ENCODE measurements at regions not wholly inside any gene's neighbourhood (a gene's known extent, or its start where the extent isn't known, plus 50 kb on each side); places are given as distances from the start of the nearest gene placed in this dataset.
A peak's percentile ranks its signal among the peaks of the same experiment; 100 is the strongest.

DNA sequence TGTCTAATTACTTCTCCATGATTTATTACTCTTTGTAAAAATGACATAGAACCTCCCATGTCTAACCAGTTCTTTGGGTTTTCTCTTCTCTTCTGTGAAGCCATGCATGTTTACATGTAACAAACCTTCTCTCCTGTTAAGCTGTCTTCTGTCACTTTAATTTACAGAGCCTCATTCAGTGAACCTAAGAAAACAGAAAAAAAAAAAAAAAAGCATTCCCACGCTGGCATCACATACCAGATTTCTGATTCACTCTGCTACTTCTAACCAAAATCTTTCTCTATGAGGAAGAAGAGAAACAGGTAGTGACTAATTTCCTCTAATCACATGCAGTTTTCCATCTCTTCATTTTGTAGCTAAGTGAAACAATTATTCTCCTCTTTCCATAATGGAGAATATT lies 141.4 kb upstream of the CXADR start:
- DNase-seq (ENCODE audit: low spot score in 2 of 2), result no peak
- H3K4me3 ChIP-seq (ENCODE audit: low read depth, poor library complexity, severe bottlenecking), result no peak overlapping the region
- intact Hi-C loops (cut with DNase I; ENCODE audit: low total_unique reads), result no loop called here
- WGBS, 2 donors, result 2 to 12% methylated on average over 1 of the region's 1 CpG
- TF ChIP-seq POLR2A (IDR thresholded peaks at IDR 0.05) (no peak), CTCF (IDR thresholded peaks at IDR 0.05) (no peak)

DNA sequence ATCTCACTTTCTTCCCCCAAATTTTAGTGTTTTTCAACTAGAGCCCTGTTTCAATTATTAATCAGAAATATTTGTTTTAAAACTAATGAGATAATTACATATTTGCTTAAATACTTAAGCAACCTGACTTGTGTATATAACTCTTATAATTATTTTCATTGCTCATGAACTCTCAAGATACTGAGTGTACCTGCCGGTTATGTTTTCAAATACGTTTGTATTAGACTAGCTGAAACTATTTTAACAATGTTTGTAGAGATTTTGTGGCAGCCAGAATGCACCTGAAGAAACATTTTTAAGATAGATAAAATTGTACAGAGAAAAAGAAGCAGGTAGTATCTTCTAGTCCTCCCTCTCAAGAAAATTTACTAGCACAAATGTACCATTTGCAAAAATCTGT lies 140.6 kb upstream of the CXADR start:
- 75 to 82% methylated on average over 2 of the region's 2 CpGs for WGBS, 2 donors
- TF ChIP-seq POLR2A (IDR thresholded peaks at IDR 0.05), result no peak
- no peak for TF ChIP-seq CTCF (IDR thresholded peaks at IDR 0.05)
- intact Hi-C loops (cut with DNase I; ENCODE audit: low total_unique reads), result no loop called here
- DNase-seq (ENCODE audit: low spot score in 2 of 2), result no peak
- no peak overlapping the region for H3K4me3 ChIP-seq (ENCODE audit: low read depth, poor library complexity, severe bottlenecking)

- TF ChIP-seq POLR2A (IDR thresholded peaks at IDR 0.05), result no peak
- TF ChIP-seq CTCF (IDR thresholded peaks at IDR 0.05), result no peak
- H3K4me3 ChIP-seq (ENCODE audit: low read depth, poor library complexity, severe bottlenecking), result no peak overlapping the region
- WGBS, 2 donors, result 15 to 19% methylated on average over 2 of the region's 2 CpGs
- no peak for DNase-seq (ENCODE audit: low spot score in 2 of 2)
- intact Hi-C loops (cut with DNase I; ENCODE audit: low total_unique reads), result no loop called here
Measured at GRCh38 chr21:17386498-17386897, 126.3 kb upstream of the CXADR start.

GRCh38 chr21:17387030-17387617 lies 125.7 kb upstream of the CXADR start:
- intact Hi-C loops (cut with DNase I; ENCODE audit: low total_unique reads), result no loop called here
- H3K4me3 ChIP-seq (ENCODE audit: low read depth, poor library complexity, severe bottlenecking), result no peak overlapping the region
- TF ChIP-seq POLR2A (IDR thresholded peaks at IDR 0.05) (no peak), CTCF (IDR thresholded peaks at IDR 0.05) (no peak)
- 14 to 17% methylated on average over 7 of the region's 7 CpGs for WGBS, 2 donors
- peak in 1 of 2 donors; percentile 52 for DNase-seq (ENCODE audit: low spot score in 2 of 2)

DNA sequence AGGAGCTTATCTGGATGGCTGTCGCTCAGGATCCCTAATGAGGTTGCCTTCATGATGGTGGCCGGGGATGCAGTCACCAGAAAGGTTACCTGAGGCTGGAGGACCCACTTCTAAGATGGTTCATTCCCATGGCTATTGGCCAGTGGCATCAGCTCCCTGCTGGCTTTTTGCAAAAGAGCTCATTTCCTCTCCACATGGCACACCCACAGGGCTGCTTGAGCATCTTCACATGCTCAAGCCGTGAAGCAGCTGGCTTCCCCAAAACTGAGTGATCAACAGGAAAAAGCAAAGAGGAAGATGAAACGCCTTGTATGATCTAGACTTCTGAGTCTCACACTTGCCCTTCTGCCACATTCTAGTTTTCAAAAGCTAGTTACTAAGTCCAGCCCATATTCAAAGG lies 124.6 kb upstream of the CXADR start:
- WGBS, 2 donors, result 72 to 73% methylated on average over 4 of the region's 4 CpGs
- no peak for DNase-seq (ENCODE audit: low spot score in 2 of 2)
- H3K4me3 ChIP-seq (ENCODE audit: low read depth, poor library complexity, severe bottlenecking), result no peak overlapping the region
- TF ChIP-seq CTCF (IDR thresholded peaks at IDR 0.05), result no peak
- TF ChIP-seq POLR2A (IDR thresholded peaks at IDR 0.05), result no peak
- intact Hi-C loops (cut with DNase I; ENCODE audit: low total_unique reads), result no loop called here

DNA sequence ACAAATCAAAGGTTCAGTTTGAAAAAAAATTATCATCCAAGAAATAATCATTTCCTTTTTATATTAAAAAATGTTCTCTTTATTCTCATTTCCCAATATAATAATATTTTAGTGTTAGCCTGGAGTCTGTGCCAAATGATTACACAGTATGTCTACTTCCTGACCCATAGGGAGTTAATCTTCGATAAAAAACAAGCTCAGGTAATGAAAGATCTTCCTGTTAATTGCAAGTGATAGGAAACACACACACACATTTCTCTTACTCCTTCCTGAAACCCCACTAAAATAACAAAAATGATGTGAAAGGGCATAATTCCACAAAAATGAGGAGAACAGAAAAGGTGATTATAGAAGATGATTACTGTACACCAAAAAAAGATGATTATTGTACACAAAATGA lies 123.5 kb upstream of the CXADR start:
- intact Hi-C loops (cut with DNase I; ENCODE audit: low total_unique reads), result no loop called here
- H3K4me3 ChIP-seq (ENCODE audit: low read depth, poor library complexity, severe bottlenecking), result no peak overlapping the region
- TF ChIP-seq POLR2A (IDR thresholded peaks at IDR 0.05) (no peak), CTCF (IDR thresholded peaks at IDR 0.05) (no peak)
- WGBS, 2 donors, result 30 to 35% methylated on average over 1 of the region's 1 CpG
- DNase-seq (ENCODE audit: low spot score in 2 of 2), result no peak
